HG02885 (cell line): ENCODE measurements at regions not wholly inside any gene's neighbourhood (a gene's known extent, or its start where the extent isn't known, plus 50 kb on each side); places are given as distances from the start of the nearest gene placed in this dataset.

Experiments
- ATAC-seq: cut with Tn5 transposase; IDR thresholded peaks from one replicate; pipeline ENCODE4 v1.9.1; 2021; ENCODE audit warnings: mild to moderate bottlenecking; ENCODE audit not compliant: unreplicated experiment, poor library complexity

DNA sequence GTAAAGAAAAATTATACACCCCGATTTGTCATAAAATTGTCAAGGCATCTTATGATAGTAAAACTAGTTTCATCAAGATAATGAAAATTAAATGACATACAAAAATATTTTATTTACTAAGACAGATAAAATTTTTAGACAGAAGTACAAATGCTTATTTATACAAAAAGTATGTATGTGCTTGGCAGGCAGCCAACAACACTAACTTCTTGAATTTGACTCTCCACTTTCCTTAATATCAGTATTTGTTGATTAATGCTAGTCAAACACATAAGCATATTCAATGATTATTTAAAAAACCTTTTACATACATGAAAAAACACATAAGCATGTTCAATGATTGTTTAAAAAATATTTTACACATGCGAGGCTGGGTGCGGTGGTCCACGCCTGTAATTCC, 1079.9 kb upstream of the CDH6 start:
- no peak for ATAC-seq

DNA sequence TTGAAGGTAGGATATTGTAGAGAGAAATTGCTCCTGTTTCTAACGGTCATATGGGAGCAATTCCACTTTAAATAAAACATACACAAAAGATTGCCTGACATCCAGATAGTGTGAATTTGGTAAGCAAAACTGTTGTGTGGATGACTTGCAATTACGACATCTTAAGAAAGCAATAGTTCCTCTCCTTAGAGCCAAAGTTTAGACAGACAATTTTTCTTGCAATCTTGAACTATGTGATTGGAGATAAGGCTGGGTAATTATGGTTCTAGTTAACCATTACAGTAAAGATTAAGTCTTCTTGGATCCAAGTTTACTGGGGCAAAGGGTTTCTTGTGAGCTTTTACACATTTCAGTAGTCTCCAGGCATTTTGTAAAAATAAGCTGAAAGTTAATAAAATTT, 1080.6 kb upstream of the CDH6 start:
- ATAC-seq: no peak

DNA sequence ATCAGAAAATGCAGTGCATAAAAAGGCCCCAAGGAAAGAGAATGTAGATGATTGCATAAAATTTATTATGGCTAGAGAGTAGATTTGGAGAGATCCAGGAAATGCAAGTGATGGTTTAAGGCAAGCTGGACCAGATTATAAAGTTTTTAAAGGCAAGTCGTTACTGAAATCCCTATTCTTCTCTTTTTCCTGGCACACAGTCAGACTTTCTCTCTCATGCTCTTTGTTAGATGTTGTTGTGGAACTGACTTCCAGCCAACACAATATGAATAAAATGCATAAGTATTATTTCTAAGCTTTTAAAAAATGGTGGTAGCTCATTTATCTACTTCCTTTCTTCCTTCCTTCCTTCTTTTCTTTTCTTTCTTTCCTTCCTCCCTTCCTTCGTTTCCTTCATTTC, 1085.4 kb upstream of the CDH6 start:
- ATAC-seq: no peak

DNA sequence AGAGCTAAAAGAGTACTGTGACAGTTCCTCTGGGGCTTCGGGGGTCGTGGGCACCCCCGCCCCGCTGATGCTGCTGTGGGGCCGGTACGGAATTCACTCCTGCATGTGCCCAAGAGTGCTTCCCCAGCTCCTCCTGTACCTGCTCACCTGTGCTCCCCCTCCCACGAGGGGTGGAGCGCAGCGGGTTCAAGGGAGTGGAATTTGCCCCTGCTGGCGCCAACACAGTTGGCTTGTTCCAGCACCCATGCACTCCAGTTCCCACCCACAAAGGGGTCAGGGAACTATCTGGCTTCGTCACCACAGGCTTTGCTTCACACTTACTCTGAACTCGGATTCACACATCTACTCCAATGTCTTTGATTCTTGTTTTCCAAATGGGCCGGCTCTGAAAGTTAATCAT, 1086.9 kb upstream of the CDH6 start:
- no peak for ATAC-seq

DNA sequence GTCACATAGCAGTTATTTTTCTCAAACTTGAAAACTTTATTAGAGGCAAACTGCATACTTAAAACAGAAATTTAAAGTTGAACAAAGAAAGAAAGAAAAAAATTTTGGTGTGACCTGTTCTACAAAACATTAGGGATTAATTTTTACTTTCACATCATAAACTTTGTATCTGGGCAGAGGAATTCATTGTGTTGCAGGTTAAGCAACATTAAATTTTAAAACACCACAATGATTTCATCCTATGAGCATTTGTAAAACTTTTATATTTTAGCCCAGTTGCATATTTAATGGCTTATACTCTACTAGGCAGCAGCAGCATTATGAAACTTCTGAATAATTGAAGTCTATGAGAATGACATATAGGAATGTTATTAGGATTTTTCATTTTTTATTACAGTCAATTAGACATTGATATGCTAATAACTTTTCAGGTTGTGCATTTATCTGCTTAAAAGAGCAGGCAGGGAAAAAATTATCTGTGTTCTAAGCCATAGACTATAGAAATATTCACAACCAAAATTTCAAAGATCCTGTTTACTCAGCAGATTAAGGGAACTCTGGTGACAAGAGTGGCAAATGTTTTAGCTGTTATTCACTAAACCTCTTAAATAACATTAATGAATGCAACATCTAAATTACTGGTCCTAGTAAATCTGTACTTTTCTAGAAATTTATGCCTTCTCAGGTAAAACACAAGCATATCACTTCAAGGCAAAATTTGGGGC, 1088.5 kb upstream of the CDH6 start:
- no peak for ATAC-seq

DNA sequence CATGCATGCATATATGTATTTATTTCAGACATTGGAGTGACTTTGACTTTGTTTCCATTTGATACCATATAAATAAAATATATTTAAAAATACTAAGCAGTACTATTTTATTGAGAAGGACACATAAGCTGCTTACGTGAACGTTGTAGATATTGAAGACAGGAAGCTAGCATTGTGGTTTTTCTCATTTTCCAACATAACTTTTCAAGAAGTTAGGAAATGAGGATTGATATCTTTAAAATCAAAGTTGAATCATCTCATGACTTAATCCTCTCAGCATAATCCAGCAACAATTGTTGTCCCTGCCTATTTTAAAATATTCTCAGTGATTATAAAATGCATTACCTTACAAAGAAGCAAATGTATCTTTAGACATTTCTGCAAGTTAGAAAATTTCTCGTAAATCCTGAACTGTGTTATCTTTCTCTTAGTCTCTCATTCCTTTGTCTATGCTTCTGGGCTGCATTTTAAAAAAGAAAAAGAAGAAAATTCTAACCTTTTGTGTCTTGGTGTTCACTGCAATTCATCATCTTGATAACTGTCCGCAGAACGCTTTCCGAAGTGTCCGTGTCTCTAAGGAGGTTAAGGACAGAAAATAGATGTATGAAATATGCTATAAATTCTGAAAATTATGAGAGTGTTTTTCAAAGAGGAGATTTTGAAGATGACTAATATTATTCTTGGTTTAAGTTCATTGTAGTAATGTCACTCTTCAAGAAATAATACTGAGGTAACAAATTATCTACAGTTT, 1089.9 kb upstream of the CDH6 start:
- no peak for ATAC-seq

DNA sequence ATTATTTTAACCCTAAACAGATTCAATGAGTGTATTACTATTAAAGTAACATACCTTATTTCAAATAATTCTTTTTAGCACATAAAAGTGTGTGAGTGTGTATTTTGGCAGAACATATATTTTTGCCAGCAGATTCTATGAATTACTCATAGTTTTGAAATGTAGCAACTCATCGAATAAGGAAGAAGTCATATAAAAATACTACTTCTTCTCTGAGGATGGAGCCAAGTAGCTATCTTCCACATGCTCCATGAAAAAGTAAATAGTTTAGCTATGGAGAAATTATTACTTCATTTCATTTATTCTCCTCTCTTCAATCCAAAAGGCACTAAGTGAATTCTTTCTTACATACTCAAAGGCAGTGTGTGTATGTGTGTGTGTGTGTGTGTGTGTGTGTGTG, 1090.4 kb upstream of the CDH6 start:
- ATAC-seq: no peak

DNA sequence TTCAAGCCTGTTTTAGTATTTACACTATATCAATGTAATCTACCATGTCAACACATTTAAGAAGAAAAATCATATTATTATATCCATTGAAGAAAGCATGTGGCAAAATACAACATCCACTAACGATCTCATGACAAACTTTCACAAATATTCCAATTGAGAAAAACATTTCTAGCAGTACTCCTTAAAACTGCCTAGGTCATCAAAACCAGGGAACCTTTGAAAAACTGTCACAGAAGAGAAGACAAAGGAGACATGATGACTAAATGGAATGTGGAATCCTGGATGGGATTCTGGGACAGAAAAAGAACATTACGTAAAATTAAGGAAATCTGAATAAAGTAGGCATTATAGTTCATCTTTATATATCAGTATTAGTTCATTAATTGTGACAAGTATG, 1091.3 kb upstream of the CDH6 start:
- ATAC-seq: no peak

DNA sequence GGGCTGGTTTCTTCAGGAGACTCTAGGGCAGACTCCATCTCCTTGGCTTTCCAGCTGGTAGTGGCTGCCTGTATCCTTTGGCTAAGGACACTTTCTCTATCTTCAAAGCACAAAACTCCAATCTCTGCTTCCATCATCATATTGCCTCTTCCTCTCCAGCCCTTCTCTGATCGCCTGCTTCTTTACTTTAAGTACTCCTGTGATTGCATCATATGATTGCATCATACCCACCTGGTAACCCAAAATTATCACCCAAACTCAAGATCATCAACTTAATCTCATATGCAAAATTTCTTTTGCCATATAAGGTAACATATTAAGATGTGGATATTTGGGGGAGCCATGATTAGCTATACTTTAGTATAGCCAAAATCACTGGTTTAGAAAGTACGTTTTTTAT, 1092.6 kb upstream of the CDH6 start:
- ATAC-seq: no peak

DNA sequence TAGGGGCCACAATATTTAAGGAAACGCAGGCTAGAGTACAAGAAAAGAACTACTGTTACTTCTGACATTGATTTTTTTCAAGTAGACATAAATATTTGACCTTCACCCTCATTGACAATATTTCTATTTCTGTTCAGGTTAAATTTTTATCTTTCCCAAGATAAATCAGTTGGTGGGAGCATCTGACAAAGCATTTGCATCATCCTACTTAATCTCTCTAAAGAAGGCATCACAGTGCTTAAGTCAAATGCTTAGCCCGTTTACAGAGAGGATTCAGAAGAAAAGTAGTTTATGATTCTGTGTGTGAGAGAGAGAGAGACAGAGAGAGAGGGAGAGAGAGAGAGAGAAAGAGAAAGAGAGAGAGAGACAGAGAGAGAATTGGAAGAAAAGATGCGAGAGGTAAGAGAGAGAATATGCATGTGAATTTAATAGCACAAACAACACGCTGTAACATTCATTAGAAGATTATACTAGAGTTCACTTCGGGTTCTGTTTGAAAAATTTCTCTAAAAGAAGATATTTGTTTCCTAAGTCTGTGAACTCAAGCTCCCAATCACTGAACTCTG, 1093.3 kb upstream of the CDH6 start:
- no peak for ATAC-seq

DNA sequence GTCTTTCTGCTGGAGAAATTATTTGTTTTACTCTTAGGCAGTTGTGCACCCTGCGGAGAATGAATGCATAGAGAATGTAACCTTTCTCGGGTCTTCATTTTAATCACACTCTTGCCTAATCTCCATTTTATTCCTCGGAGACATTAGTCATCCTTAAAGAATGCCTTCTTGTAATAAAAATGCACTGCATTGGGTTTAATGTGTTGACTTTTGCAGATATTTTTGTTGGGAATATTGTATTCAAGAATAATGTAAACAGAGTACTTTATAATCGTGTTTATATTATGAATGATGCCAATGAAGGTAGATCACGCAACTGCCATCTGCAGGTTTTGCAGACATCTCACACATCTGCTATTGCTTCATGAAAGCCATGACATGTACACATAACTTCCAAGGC, 1093.9 kb upstream of the CDH6 start:
- ATAC-seq: no peak

DNA sequence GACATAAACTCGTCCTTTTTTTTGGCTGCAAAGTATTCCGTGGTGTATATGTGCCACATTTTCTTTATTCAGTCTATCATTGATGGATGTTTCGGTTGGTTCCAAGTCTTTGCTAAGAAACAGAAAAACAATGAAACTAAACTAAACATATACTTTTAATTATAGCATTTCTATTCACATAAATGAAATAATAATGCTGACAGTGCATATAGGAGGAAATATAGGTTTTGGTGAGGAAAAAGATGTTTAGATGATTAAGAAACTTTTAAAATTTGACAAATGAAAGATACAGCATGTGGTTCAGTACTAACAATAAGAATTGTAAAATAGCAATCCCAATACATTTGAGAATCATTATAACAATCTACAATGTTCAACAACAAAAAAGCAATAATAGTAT, 1094.5 kb upstream of the CDH6 start:
- ATAC-seq: no peak

DNA sequence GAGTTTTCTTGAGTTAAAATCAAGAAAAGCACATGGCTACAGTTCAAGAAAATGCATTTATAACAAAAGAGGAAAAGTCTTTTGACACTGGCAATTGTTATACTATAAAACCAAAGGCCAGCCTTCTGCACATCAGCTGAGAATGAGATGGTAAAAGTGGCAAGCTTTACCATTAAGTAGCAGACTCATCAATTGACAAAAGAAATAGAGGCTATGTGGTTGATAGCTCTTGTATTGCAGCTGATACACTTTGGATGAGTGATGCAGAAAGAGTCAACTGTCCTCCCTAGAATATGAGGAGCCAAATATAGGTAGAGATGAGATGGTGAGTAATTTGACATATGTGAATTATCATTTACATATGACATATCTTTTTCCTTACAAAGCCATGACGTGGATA, 1100.9 kb upstream of the CDH6 start:
- no peak for ATAC-seq

DNA sequence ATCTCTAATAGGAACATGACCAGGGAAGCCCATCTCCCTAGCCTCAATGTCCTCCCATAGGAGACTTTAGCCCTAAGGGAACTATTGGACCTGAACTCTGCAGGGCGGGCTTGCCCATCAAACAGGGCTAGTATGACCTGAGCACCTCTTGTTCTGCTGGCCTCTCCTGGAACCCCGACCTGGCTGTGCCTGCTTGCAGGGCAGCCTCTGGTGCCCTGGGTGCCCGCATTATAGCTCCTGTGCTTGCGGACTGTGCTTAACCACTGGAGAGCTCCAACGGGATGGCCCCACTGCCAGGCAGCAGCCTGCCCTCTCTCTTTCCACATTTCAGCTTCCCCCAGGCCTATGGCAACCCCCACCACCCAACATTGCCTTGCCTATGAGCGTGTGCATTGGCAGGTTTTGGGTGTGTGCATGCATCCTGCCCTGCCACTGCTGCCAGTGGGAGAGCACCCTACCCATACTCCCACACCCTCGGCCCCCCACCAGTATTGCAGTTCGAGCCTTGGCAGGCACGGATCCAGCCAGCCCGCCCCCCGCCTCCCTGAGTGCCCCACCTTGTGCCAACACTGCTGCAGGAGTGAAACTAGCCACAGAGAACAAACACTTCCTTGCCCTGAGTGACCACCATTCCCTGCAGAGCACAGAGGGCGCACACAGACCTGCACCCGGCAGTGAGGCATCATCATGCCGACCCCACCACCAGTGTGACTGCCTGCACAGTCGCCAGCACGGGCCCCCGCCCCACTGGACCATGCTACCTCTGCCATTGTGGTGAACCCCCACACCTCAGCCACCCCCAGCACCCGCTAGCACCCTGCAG, 1123.8 kb upstream of the CDH6 start:
- ATAC-seq: no peak

DNA sequence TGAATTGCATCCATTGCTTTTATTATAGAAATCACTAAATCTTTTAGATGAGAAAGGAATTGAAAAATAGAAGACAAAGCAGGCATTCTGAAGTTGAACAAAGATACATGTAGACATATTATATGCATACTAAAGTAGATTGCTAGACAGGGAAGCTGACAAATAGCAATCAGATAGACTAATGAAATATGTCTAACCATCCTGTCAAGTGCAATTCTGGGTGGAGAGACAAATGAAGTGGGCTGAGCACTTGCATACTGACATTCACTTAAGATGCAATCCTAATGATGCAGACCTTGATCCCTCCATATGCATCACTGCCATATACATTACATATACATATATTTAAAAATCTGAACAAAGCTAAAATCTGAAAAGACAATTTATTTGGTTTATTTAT, 1130.0 kb upstream of the CDH6 start:
- ATAC-seq: no peak

DNA sequence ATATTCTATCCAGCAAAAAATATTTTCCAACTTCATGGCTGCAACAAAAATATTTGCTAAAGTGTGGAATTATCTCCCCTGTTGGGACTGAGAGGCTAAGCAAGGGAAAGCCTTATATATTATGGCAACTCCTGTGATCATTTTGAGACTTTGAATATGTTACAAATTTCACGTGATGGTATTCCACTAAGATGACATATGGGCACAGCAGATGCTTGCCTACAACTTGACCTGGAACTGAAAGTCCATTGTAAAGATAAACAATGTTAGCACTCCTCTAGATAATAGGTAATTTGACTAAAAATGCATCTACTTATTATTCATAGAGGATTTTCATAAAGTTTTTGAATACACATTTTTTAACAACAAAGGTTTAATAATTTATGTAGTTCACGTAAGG, 1141.5 kb upstream of the CDH6 start:
- ATAC-seq: no peak

DNA sequence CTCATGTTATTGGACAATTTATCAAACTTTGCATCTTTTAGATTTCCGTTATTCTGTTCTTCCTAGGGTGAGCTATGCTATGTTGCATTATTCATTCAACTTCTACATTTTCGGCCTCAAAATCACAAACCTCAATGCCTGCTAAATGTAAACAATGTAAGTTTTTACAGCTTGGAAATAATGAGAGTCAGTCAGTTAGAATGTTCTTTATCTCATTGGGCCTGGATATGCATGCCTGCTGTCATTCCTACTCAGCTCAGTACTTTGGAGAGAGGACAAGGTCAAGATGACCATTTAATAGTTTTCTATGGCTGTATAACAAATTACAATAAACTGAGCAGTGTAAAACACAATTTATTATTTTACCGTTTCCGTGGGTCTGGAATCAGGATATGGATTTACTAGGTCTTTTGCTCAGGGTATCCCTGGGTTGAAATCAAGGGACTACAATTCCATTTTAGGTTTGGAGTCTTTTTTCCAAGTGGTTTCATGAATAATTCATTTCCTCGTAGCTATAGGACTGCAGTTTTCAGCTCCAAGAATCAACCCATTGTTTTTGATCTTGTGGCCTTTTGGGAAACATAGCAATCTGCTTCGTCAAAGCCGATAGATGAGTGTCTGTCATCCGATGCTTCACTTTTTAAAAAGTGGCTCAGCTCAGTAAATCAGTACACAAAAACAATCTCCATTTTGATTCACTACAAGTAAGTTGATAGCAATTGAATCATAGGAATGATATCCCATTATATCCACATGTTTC, 1143.2 kb upstream of the CDH6 start:
- ATAC-seq: no peak

DNA sequence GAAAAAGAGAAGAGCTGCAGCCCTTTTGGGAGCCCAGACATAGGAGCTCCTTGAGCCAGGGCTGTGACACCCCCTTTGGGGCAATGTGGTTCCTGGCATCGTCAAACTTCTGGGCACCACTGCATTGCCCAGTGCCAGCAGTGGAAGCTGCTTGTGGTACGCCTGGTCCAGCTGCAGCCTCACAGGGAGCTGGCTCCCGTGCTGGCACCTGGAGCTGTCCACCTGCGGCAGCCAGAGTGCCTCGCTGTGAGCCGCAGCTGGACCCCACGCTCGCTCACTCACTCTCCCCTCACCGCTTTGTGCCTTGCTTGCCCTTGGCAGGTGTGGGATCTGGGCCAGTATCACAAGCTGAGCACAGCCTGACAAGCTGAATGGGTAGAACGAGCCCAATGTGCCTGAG, 1150.8 kb upstream of the CDH6 start:
- no peak for ATAC-seq

DNA sequence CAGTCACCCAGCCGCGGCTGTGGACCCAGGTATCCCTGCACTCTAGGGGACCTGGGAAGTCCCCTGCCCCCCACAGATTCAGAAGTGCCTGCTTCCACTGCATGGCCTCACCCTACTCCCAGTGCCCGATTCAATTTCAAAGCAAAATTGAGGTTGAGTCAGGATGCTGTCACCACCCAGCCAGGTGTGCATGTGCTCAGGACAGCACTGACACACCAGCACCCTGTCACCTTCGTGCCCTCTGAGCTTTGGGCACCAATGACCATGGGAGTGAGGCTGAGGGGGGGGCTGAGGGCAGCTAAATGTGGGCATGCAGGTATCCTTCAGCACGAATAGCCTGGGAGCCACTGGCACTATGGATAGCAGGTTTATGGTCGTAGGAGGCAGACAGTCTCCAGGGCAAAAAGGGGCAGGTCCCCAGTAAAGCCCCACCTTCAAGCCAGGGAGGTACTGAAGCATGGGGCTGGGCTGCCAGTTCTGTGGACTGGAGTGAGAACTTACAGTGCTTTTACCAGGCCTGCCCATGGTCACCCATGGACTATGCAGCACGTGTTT, 1151.6 kb upstream of the CDH6 start:
- no peak for ATAC-seq

DNA sequence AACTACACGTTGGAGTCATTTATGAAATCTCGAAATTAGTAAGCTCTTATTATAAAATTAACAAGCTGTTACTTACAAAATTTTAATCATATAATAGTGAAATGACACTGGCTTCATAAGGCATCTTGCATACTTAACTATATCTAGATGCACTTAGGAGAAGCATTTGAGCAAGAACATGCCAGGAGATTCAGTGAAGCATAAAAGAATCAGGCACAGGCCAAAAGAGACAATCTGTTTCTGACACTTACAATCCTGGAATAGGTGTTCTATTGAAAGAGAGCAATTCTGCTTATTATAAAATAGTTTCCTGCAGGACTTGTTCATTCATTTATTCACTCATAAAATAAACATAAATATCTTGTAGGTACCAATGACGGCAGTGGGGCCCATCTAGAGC, 1152.2 kb upstream of the CDH6 start:
- ATAC-seq: no peak
